ENCODE measurements at regions not wholly inside any gene's neighbourhood (a gene's known extent, or its start where the extent isn't known, plus 50 kb on each side); places are given as distances from the start of the nearest gene placed in this dataset.

- H3K27ac ChIP-seq (replicated peaks) = no peak overlapping the region
- no peak for DNase-seq (ENCODE audit: low read depth in 1 of 2, low spot score in 1 of 2)
- no peak overlapping the region for H3K4me3 ChIP-seq (replicated peaks; ENCODE audit: insufficient read depth, low read length)
- TF ChIP-seq POLR2AphosphoS5 (IDR thresholded peaks at IDR 0.05; ENCODE audit: low read depth) (no peak), GABPA (IDR thresholded peaks at IDR 0.05; ENCODE audit: low read depth) (no peak), REST (IDR thresholded peaks at IDR 0.05; ENCODE audit: insufficient replicate concordance, low read depth) (no peak), SPI1 (IDR thresholded peaks at IDR 0.05; ENCODE audit: borderline replicate concordance, low read depth) (no peak)
- TF ChIP-seq, protein P1, sequence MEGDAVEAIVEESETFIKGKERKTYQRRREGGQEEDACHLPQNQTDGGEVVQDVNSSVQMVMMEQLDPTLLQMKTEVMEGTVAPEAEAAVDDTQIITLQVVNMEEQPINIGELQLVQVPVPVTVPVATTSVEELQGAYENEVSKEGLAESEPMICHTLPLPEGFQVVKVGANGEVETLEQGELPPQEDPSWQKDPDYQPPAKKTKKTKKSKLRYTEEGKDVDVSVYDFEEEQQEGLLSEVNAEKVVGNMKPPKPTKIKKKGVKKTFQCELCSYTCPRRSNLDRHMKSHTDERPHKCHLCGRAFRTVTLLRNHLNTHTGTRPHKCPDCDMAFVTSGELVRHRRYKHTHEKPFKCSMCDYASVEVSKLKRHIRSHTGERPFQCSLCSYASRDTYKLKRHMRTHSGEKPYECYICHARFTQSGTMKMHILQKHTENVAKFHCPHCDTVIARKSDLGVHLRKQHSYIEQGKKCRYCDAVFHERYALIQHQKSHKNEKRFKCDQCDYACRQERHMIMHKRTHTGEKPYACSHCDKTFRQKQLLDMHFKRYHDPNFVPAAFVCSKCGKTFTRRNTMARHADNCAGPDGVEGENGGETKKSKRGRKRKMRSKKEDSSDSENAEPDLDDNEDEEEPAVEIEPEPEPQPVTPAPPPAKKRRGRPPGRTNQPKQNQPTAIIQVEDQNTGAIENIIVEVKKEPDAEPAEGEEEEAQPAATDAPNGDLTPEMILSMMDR (IDR thresholded peaks at IDR 0.05; ENCODE audit: insufficient read depth, low read length) = no peak
- H3K27me3 ChIP-seq (ENCODE audit: insufficient read depth, poor library complexity, severe bottlenecking) = no peaks in the 10 kb centered on the region
Observed at GRCh38 chr5:82809420-82810143, 267.6 kb downstream of the TMEM167A start.

DNA sequence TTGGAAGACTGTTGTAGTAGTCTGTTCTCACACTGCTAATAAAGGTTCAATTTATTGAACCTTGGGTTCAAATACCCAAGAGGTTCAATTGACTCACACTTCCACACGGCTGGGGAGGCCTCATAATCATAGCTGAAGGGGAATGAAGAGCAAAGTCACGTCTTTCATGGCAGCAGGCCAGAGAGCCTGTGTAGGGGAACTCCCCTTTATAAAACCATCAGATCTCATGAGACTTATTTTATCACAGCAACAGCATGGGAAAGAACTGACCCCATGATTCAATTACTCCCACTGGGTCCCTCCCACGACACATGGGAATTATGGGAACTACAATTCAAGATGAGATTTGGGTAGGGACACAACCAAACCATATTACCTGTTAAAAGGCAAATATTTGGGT lies 268.2 kb downstream of the TMEM167A start:
- TF ChIP-seq REST (IDR thresholded peaks at IDR 0.05; ENCODE audit: insufficient replicate concordance, low read depth) = no peak
- TF ChIP-seq POLR2AphosphoS5 (IDR thresholded peaks at IDR 0.05; ENCODE audit: low read depth) = no peak
- TF ChIP-seq GABPA (IDR thresholded peaks at IDR 0.05; ENCODE audit: low read depth) = no peak
- no peak for TF ChIP-seq SPI1 (IDR thresholded peaks at IDR 0.05; ENCODE audit: borderline replicate concordance, low read depth)
- TF ChIP-seq, protein P1 (IDR thresholded peaks at IDR 0.05; ENCODE audit: insufficient read depth, low read length) = no peak
- H3K27ac ChIP-seq (replicated peaks) = no peak overlapping the region
- DNase-seq (ENCODE audit: low read depth in 1 of 2, low spot score in 1 of 2) = no peak
- no peaks in the 10 kb centered on the region for H3K27me3 ChIP-seq (ENCODE audit: insufficient read depth, poor library complexity, severe bottlenecking)
- H3K4me3 ChIP-seq (replicated peaks; ENCODE audit: insufficient read depth, low read length) = no peak overlapping the region

GRCh38 chr5:82807021-82807420 lies 270.2 kb downstream of the TMEM167A start:
- Histone ChIP-seq H3K27me3 (ENCODE audit: insufficient read depth, poor library complexity, severe bottlenecking) (no peaks in the 10 kb centered on the region), H3K4me3 (replicated peaks; ENCODE audit: insufficient read depth, low read length) (no peak overlapping the region), H3K27ac (replicated peaks) (no peak overlapping the region)
- no peak for DNase-seq (ENCODE audit: low read depth in 1 of 2, low spot score in 1 of 2)
- TF ChIP-seq SPI1 (IDR thresholded peaks at IDR 0.05; ENCODE audit: borderline replicate concordance, low read depth) (no peak), GABPA (IDR thresholded peaks at IDR 0.05; ENCODE audit: low read depth) (no peak), REST (IDR thresholded peaks at IDR 0.05; ENCODE audit: insufficient replicate concordance, low read depth) (no peak), POLR2AphosphoS5 (IDR thresholded peaks at IDR 0.05; ENCODE audit: low read depth) (no peak)
- TF ChIP-seq, protein P1 (IDR thresholded peaks at IDR 0.05; ENCODE audit: insufficient read depth, low read length) = no peak

Measured in HL-60 (cell line).